Nephron (organoid): ENCODE measurements at regions not wholly inside any gene's neighbourhood (a gene's known extent, or its start where the extent isn't known, plus 50 kb on each side); places are given as distances from the start of the nearest gene placed in this dataset.

ENCODE experiments used
- H3K27ac Mint-ChIP-seq, 3 experiments: 2 replicates each; pipeline ENCODE4 v1.8.0; 2020; ENCODE audit warnings: mixed read lengths in 3 of 3, mild to moderate bottlenecking in 2 of 3, moderate library complexity in 1 of 3
- H3K27me3 Mint-ChIP-seq: 2 replicates; pipeline ENCODE4 v1.8.0; 2021; ENCODE audit warnings: low read depth, mild to moderate bottlenecking, moderate library complexity, mixed read lengths
- H3K36me3 Mint-ChIP-seq: 2 replicates; pipeline ENCODE4 v1.8.0; 2020; ENCODE audit warnings: low read depth, mixed read lengths
- H3K4me1 Mint-ChIP-seq: 2 replicates; pipeline ENCODE4 v1.8.0; 2020; ENCODE audit warnings: mixed read lengths
- H3K4me3 Mint-ChIP-seq, 3 experiments: 2 replicates each; pipeline ENCODE4 v1.8.0; 2020; ENCODE audit warnings: mild to moderate bottlenecking in 3 of 3, mixed read lengths in 3 of 3, moderate library complexity in 2 of 3
- H3K9me3 Mint-ChIP-seq: 2 replicates; pipeline ENCODE4 v1.8.0; 2020; ENCODE audit warnings: mixed read lengths
- CTCF ChIP-seq, 3 experiments: fragments of 200-600 bp; sonication (generic); IDR thresholded peaks; one replicate each; pipeline ENCODE4 v1.5.0; 2021; ENCODE audit warnings: antibody characterized with exemption in 3 of 3; ENCODE audit not compliant: unreplicated experiment in 3 of 3

- Mint-ChIP-seq H3K4me1 (no peaks in the 10 kb centered on the region), H3K9me3 (peaks cover 2% of the 10 kb centered on the region), H3K36me3 (no peaks in the 10 kb centered on the region), H3K4me3 (no peak overlapping the region), H3K27me3 (peaks cover 3% of the 10 kb centered on the region), H3K27ac (no peak overlapping the region)
- no peak for TF ChIP-seq CTCF (IDR thresholded peaks at IDR 0.05; ENCODE audit: unreplicated experiment in 3 of 3)
Observed at GRCh38 chr9:105850852-105851500, 156.6 kb downstream of the TMEM38B start.

GRCh38 chr9:105854026-105854782 is 159.9 kb downstream of the TMEM38B start:
- H3K27ac Mint-ChIP-seq = no peak overlapping the region
- H3K9me3 Mint-ChIP-seq = peaks cover 2% of the 10 kb centered on the region
- no peaks in the 10 kb centered on the region for H3K27me3 Mint-ChIP-seq
- no peak for TF ChIP-seq CTCF (IDR thresholded peaks at IDR 0.05; ENCODE audit: unreplicated experiment in 3 of 3)
- H3K4me1 Mint-ChIP-seq = no peaks in the 10 kb centered on the region
- H3K36me3 Mint-ChIP-seq = no peaks in the 10 kb centered on the region
- H3K4me3 Mint-ChIP-seq = no peak overlapping the region

GRCh38 chr9:105854783-105855724 is 160.7 kb downstream of the TMEM38B start:
- peaks cover 2% of the 10 kb centered on the region for H3K9me3 Mint-ChIP-seq
- no peaks in the 10 kb centered on the region for H3K27me3 Mint-ChIP-seq
- no peaks in the 10 kb centered on the region for H3K4me1 Mint-ChIP-seq
- TF ChIP-seq CTCF (IDR thresholded peaks at IDR 0.05; ENCODE audit: unreplicated experiment in 3 of 3) = no peak
- H3K4me3 Mint-ChIP-seq = no peak overlapping the region
- H3K36me3 Mint-ChIP-seq = no peaks in the 10 kb centered on the region
- H3K27ac Mint-ChIP-seq = no peak overlapping the region

- peaks cover 2% of the 10 kb centered on the region for H3K9me3 Mint-ChIP-seq
- no peaks in the 10 kb centered on the region for H3K4me1 Mint-ChIP-seq
- H3K36me3 Mint-ChIP-seq = no peaks in the 10 kb centered on the region
- no peak for TF ChIP-seq CTCF (IDR thresholded peaks at IDR 0.05; ENCODE audit: unreplicated experiment in 3 of 3)
- no peak overlapping the region for H3K4me3 Mint-ChIP-seq
- H3K27me3 Mint-ChIP-seq = no peaks in the 10 kb centered on the region
- no peak overlapping the region for H3K27ac Mint-ChIP-seq
Observed at GRCh38 chr9:105855987-105856386, 161.6 kb downstream of the TMEM38B start.

- H3K4me3 Mint-ChIP-seq = no peak overlapping the region
- no peaks in the 10 kb centered on the region for H3K4me1 Mint-ChIP-seq
- no peaks in the 10 kb centered on the region for H3K36me3 Mint-ChIP-seq
- H3K27ac Mint-ChIP-seq = no peak overlapping the region
- H3K9me3 Mint-ChIP-seq = peaks cover 2% of the 10 kb centered on the region
- H3K27me3 Mint-ChIP-seq = no peaks in the 10 kb centered on the region
- no peak for TF ChIP-seq CTCF (IDR thresholded peaks at IDR 0.05; ENCODE audit: unreplicated experiment in 3 of 3)
Observed at GRCh38 chr9:105858006-105858690, 163.8 kb downstream of the TMEM38B start.
